ENCODE measurements at regions not wholly inside any gene's neighbourhood (a gene's known extent, or its start where the extent isn't known, plus 50 kb on each side); places are given as distances from the start of the nearest gene placed in this dataset.

DNA sequence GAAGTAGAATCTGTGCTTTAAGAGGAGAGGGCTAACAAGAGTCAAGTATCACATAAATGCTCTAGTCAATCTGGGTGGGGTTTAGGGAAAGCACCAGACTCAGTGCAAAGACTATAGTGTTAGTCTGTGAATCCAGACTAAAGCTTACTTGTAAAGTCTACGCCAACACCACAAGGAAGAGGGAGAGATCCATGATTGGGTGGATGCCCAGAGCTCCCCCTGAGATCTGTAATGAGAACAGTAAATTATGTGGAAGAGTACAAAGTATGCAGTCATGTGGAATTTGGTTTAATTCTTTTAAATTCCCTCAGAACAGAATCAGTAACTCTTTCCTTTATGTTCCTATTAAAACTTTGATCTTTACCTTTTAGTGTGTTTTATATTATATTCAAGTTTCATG lies 354.7 kb upstream of the SPANXN4 start:
- TF ChIP-seq, protein P1, sequence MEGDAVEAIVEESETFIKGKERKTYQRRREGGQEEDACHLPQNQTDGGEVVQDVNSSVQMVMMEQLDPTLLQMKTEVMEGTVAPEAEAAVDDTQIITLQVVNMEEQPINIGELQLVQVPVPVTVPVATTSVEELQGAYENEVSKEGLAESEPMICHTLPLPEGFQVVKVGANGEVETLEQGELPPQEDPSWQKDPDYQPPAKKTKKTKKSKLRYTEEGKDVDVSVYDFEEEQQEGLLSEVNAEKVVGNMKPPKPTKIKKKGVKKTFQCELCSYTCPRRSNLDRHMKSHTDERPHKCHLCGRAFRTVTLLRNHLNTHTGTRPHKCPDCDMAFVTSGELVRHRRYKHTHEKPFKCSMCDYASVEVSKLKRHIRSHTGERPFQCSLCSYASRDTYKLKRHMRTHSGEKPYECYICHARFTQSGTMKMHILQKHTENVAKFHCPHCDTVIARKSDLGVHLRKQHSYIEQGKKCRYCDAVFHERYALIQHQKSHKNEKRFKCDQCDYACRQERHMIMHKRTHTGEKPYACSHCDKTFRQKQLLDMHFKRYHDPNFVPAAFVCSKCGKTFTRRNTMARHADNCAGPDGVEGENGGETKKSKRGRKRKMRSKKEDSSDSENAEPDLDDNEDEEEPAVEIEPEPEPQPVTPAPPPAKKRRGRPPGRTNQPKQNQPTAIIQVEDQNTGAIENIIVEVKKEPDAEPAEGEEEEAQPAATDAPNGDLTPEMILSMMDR (IDR thresholded peaks at IDR 0.05; ENCODE audit: insufficient read depth, low read length): no peak
- TF ChIP-seq, protein P2, sequence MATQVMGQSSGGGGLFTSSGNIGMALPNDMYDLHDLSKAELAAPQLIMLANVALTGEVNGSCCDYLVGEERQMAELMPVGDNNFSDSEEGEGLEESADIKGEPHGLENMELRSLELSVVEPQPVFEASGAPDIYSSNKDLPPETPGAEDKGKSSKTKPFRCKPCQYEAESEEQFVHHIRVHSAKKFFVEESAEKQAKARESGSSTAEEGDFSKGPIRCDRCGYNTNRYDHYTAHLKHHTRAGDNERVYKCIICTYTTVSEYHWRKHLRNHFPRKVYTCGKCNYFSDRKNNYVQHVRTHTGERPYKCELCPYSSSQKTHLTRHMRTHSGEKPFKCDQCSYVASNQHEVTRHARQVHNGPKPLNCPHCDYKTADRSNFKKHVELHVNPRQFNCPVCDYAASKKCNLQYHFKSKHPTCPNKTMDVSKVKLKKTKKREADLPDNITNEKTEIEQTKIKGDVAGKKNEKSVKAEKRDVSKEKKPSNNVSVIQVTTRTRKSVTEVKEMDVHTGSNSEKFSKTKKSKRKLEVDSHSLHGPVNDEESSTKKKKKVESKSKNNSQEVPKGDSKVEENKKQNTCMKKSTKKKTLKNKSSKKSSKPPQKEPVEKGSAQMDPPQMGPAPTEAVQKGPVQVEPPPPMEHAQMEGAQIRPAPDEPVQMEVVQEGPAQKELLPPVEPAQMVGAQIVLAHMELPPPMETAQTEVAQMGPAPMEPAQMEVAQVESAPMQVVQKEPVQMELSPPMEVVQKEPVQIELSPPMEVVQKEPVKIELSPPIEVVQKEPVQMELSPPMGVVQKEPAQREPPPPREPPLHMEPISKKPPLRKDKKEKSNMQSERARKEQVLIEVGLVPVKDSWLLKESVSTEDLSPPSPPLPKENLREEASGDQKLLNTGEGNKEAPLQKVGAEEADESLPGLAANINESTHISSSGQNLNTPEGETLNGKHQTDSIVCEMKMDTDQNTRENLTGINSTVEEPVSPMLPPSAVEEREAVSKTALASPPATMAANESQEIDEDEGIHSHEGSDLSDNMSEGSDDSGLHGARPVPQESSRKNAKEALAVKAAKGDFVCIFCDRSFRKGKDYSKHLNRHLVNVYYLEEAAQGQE (IDR thresholded peaks at IDR 0.05; ENCODE audit: insufficient replicate concordance, low read depth): no peak
- TF ChIP-seq POLR2AphosphoS5 (IDR thresholded peaks at IDR 0.05; ENCODE audit: low read depth) (no peak), SPI1 (IDR thresholded peaks at IDR 0.05; ENCODE audit: borderline replicate concordance, low read depth) (no peak), GABPA (IDR thresholded peaks at IDR 0.05; ENCODE audit: low read depth) (no peak)
- H3K27ac ChIP-seq (replicated peaks): no peak overlapping the region
- no peaks in the 10 kb centered on the region for H3K27me3 ChIP-seq (ENCODE audit: insufficient read depth, poor library complexity, severe bottlenecking)
- no peak overlapping the region for H3K4me3 ChIP-seq (replicated peaks; ENCODE audit: insufficient read depth, low read length)
- no peak for DNase-seq (ENCODE audit: low read depth in 1 of 2, low spot score in 1 of 2)

DNA sequence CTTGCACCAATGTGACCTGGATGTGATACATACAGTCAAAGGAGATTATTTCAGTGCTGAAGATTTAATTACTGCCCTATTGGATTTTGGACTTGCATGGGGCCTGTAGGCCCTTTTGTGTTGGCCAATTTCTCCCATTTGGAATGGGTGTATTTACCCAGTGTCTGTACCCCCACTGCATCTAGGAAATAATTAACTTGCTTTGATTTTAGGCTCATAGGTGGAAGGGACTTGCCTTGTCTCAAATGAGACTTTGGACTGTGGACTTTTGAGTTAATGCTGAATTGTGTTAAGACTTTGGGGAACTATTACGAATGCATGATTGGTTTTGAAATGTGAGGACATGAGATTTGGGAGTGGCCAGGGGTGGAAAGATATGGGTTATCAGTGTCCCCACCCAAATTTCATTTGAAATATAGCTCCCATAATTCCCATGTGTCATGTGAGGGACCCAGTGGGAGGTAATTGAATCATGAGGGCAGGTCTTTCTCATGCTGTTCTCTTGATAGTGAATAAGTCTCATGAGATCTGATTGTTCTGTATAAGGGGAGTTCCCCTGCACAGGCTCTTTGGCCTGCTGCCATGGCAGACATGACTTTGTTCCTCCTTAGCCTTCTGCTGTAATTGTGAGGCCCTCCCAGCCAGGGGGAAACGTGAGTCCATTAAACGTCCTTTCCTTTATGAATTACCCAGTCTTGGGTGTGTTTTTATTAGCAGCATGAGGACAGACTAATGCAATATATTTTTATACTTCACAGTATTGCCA lies 362.2 kb upstream of the SPANXN4 start:
- no peak for DNase-seq (ENCODE audit: low read depth in 1 of 2, low spot score in 1 of 2)
- Histone ChIP-seq H3K27me3 (ENCODE audit: insufficient read depth, poor library complexity, severe bottlenecking) (no peaks in the 10 kb centered on the region), H3K27ac (replicated peaks) (no peak overlapping the region), H3K4me3 (replicated peaks; ENCODE audit: insufficient read depth, low read length) (no peak overlapping the region)
- TF ChIP-seq, protein P2 (IDR thresholded peaks at IDR 0.05; ENCODE audit: insufficient replicate concordance, low read depth): no peak
- TF ChIP-seq SPI1 (IDR thresholded peaks at IDR 0.05; ENCODE audit: borderline replicate concordance, low read depth) (no peak), POLR2AphosphoS5 (IDR thresholded peaks at IDR 0.05; ENCODE audit: low read depth) (no peak), GABPA (IDR thresholded peaks at IDR 0.05; ENCODE audit: low read depth) (no peak)
- TF ChIP-seq, protein P1 (IDR thresholded peaks at IDR 0.05; ENCODE audit: insufficient read depth, low read length): no peak

DNA sequence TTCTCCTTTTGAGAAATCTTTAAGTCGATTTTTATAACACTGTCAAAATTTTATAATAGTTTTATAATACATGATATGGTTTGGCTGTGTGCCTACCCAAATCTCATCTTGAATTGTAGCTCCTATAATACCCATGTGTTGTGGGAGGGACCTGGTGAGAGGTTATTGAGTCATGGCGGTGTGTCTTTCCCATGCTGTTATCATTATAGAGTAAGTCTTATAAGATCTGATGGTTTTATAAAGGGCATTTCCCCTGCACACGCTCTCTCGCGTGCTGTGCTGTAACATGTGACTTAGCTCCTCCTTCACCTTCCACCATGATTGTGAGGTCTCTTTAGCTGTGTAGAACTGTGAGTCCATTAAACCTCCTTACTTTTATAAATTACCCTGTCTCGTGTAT lies 364.0 kb upstream of the SPANXN4 start:
- no peak overlapping the region for H3K27ac ChIP-seq (replicated peaks)
- no peaks in the 10 kb centered on the region for H3K27me3 ChIP-seq (ENCODE audit: insufficient read depth, poor library complexity, severe bottlenecking)
- TF ChIP-seq, protein P1 (IDR thresholded peaks at IDR 0.05; ENCODE audit: insufficient read depth, low read length): no peak
- TF ChIP-seq, protein P2 (IDR thresholded peaks at IDR 0.05; ENCODE audit: insufficient replicate concordance, low read depth): no peak
- TF ChIP-seq POLR2AphosphoS5 (IDR thresholded peaks at IDR 0.05; ENCODE audit: low read depth) (no peak), GABPA (IDR thresholded peaks at IDR 0.05; ENCODE audit: low read depth) (no peak), SPI1 (IDR thresholded peaks at IDR 0.05; ENCODE audit: borderline replicate concordance, low read depth) (no peak)
- DNase-seq (ENCODE audit: low read depth in 1 of 2, low spot score in 1 of 2): no peak
- H3K4me3 ChIP-seq (replicated peaks; ENCODE audit: insufficient read depth, low read length): no peak overlapping the region

Measured in HL-60 (cell line).